ENCODE measurements at regions not wholly inside any gene's neighbourhood (a gene's known extent, or its start where the extent isn't known, plus 50 kb on each side); places are given as distances from the start of the nearest gene placed in this dataset.
"Not testable (repeated sequence)": the region's sequence is repeated elsewhere in the genome, so short reads cannot be mapped to it uniquely, and the experiment has no call there.

- no peak for DNase-seq
Observed at GRCh38 chr2:15681089-15681885, 89.6 kb downstream of the DDX1 start.

DNA sequence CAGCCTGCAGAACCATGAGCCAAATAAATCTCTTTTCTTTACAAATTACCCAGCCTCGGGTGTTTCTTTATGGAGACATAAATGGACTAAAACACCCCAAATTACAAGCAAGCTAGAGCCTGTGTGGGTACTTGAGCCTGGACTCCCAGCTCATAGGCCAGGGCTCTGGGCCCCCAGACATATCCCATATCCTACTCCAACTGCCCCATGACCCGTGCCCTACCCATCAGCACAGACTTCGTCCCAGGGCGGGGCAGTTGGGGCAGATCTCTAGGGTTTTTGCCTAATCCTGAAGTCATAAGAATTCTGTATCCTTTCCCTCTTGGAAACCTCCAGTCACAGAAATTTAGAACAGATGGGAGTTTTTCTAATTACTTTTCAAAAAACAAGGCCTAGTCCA is 90.7 kb downstream of the DDX1 start:
- no peak for DNase-seq

- DNase-seq: no peak
Observed at GRCh38 chr2:15684161-15685039, 92.7 kb downstream of the DDX1 start.

DNA sequence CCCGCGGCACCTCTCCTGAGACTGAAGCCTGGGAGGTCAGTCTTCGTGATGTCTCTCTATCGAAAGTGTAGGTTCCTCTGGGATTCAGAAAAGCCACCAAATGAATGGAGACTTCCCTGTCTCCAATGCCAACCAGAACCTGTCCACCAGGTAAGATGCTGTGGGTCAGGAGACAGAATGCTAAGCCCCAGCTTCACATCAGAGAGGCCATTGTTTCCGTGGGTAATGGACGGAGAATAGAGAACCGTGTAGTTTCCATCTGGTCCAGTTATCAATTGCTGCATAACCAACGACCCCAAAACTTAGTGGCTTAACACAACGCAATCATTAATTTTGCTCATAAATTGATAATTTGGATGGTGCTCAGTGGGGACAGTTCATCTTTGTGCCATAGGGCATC is 93.5 kb downstream of the DDX1 start:
- no peak for DNase-seq

GRCh38 chr2:15686643-15687042 is 95.0 kb downstream of the DDX1 start:
- no peak for DNase-seq

DNA sequence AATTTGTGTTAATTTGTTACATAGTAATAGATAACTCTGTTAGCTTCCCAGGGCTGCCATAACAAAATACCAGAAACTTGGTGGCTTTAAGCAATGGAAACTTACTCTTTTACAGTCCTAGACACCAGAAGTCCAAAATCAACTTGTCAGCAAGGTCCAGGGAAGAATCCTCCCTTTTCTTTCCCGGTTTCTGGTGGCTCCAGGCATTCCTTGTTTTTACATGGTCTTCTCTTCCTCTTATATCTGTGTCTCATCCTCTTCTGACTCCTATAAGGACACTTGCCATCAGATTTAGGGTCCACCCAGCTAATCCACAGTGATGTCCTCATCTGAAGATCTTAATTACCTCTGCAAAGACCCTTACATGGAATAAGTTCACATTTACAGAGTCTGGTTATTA is 95.6 kb downstream of the DDX1 start:
- DNase-seq: no peak

DNA sequence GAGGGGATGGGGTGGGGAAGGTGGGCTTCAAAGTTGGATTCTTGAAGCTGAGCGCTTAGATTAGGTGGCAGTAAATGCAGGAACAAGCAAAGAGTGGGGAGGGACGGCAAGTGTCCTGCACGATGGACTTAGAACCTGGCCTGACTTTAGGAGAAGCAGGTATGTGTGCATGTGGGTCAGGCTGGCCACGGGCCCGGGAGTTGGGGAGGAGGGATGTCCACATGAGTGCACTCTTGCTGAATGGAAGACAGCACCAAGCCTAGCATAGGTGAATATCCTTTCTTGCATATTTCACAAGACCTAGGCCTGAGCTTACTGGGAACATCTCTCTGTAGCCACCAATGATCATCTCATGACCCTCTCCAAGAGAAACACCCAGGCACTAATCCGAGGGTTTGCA is 96.1 kb downstream of the DDX1 start:
- no peak for DNase-seq

DNA sequence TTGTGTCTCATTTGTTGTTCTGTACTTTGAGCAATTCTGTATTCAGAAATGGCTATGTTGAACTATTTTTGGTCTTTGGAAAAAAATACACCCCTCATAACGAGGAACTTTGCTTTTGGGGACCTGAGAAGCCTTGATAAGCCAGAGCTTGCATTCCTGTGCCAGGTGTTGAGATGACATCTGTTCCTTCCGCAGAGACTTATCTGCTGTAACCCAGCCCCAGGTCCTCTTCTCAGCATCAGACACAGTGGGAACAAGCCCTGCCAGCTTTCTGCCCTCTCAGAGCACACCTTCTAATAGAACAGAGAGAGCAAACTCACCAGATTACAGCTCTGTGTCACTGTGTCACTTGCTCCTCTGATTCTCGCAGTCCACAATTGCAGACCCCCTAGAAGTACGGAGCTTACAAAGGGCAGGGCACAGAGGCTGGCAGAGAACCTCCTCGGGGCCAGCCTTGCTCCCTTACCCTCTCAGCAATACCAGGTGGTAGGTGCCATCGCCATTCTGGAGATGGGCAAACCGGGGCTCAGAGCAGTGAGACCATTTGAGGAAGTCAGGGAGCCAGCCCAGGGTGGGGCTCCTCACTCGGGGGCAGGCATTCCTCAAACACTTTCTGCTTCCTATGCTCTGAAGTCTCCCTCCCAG is 97.4 kb downstream of the DDX1 start:
- no peak for DNase-seq

GRCh38 chr2:15689654-15690053 is 98.0 kb downstream of the DDX1 start:
- DNase-seq: no peak

- no peak for DNase-seq
Observed at GRCh38 chr2:15691586-15692310, 100.1 kb downstream of the DDX1 start.

DNA sequence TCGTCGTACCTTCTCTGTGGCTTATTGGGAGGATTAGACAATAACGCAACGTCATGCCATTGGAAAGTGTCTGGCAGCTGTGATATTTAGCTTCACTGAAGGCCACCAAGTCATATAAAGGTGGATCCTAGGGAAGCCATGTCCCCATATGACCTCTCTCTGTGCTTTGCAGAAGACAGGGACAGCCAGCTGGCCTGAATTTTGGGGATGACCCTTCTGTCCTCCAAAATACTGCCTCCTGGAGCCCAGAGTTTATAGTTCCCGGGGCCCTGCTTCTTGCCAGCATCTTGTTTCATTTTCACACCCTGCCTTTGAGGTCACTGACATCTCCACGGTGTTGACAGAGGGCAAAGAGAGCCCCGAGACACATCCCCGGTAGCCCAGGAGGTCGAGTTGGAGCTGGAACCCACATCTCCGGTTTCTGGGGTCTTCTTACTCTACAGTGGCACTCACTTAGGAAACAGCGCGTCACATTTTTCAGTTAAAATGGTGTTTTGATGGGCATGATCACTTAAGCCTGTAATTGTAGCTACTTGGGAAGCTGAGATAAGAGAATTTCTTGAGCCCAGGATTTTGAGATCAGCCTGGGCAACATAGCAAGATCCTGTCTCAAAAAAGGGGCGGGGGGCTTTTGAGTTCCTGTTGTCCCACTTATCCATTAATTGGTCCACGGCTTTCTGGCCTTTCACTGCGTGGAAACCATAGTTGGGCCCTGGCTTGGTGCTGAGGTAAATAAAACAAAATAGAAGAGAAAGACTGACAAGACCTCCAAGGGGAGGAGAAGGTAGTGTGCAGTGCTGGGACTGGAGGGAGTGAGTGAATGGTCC is 101.1 kb downstream of the DDX1 start:
- DNase-seq: no peak

DNA sequence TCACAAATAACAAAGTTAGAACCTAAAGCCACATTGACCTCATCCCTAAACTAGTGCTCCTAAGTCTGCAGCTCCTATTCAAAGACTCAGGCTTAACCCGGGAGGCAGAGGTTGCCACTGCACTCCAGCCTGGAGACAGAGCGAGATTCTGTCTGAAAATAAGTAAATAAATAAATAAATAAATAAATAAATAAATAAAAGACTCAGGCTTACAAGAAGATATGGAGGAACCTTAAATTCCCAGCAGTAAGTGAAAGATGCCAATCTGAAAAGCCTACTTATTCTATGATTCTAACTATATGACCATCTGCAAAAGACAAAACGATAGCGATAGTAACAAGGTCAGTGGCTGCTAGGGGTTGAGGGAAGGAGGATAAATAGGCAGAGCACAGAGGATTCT is 101.7 kb downstream of the DDX1 start:
- no peak for DNase-seq

DNA sequence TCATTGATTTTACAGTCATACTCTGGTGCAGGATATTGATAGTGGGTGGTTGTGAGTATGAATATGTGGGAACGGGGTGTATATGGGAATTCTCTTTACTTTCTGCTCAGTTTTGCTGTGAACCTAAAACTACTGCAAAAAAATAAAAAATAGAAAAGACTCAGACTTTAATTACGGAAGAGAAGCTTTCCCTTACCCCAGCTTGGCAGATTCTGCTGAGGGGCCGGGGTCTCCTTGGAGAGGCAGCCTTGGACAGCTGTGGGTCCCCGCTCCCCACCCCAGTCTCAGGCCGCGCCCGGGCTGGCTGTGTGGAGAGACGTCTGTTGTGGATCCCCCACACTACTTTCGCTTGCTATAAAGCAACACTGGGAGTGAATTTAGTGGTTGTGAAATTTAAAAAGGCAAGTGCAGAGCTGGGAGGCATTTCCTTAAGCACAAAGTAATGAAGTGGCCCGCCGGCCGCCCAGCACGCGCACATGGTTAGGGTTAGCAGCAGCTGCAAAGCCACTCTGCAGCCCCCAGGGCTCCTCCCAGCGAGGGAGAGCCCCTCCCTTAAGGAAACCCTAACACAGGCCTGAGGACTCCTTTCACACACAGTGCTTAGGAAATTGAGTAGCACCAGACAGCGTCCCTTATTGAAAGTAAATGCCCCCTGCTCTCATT is 102.4 kb downstream of the DDX1 start:
- DNase-seq: no peak

DNA sequence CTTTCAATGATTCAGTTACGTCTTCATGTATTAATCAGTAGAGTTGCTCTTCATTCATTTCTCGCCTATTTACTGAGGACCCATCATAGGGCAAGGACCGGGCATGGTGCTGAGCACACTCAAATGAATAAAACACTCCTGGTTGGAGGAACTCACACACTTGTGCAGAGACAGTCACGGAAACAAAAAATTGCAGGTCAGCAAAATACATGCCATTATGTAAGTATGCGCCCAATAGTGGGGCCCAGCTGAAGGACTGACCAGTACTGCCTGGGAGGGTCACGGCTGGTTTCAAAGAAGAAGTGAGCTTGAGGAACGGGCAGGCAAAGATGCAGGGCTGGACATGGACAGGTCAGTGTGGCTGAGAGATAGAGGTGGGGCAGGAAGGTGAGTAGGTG is 102.9 kb downstream of the DDX1 start:
- DNase-seq: no peak

GRCh38 chr2:15695582-15696330 is 104.1 kb downstream of the DDX1 start:
- DNase-seq: no peak

DNA sequence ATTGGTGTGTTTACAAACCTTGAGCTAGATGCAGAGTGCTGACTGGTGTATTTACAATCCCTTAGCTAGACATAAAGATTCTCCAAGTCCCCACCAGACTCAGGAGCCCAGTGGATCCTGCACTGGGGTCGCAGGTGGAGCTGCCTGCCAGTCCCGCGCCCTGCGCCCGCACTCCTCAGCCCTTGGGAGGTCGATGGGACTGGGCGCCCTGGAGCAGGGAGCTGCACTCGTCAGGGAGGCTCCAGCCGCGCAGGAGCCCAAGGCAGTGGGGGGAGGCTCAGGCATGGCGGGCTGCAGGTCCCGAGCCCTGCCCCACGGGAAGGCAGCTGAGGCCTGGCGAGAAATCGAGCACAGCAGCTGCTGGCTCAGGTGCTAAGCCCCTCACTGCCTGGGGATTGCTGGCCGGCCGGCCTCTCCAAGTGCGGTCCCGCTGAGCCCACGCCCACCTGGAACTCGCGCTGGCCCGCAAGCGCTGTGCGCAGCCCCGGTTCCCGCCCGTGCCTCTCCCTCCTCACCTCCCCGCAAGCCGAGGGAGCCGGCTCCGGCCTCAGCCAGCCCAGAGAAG is 105.0 kb downstream of the DDX1 start:
- DNase-seq: not testable (repeated sequence)

DNA sequence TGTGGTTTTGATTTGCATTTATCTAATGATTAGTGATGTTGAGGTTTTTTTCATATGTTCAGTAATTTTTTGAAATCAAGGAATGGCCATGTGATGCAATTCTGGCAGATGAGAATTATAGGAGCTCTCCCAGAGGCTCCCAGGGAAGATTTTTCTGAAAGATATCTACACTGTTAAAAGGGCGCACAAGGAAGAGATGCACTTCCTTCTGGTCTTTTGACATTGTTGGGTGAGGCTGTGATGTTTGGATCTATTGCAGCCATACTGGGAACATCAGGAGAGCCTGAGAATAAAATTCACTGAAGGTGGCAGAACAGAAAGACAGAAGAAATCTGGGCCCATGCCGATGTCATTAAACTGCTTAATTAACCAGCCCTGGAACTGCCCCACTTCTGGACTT is 108.5 kb downstream of the DDX1 start:
- no peak for DNase-seq

- no peak for DNase-seq
Observed at GRCh38 chr2:15700599-15701340, 109.1 kb downstream of the DDX1 start.

GRCh38 chr2:15701341-15701907 is 109.8 kb downstream of the DDX1 start:
- DNase-seq: no peak
